Sigmoid colon (tissue), 6 donors: ENCODE measurements at regions not wholly inside any gene's neighbourhood (a gene's known extent, or its start where the extent isn't known, plus 50 kb on each side); places are given as distances from the start of the nearest gene placed in this dataset.
A peak's percentile ranks its signal among the peaks of the same experiment; 100 is the strongest.
"Not testable (repeated sequence)": the region's sequence is repeated elsewhere in the genome, so short reads cannot be mapped to it uniquely, and the experiment has no call there.

Source experiments
- DNase-seq: peaks from one replicate; pipeline ENCODE4 v3.0.0-alpha.2; 2019
- H3K27ac ChIP-seq, 4 donors: fragments of 200-600 bp; sonication (generic); one replicate each; pipeline ENCODE4 v1.5.1; 2016 to 2019; ENCODE audit warnings: mild to moderate bottlenecking in 1 of 4
- H3K27me3 ChIP-seq, 3 donors: fragments of 200-600 bp; sonication (generic); one replicate each; pipeline ENCODE4 v1.5.1; 2019; ENCODE audit warnings: mild to moderate bottlenecking in 1 of 3
- H3K36me3 ChIP-seq, 4 donors: fragments of 200-600 bp; sonication (generic); one replicate each; pipeline ENCODE4 v1.5.1; 2016 to 2019
- H3K4me1 ChIP-seq, 4 donors: fragments of 200-600 bp; sonication (generic); one replicate each; pipeline ENCODE4 v1.5.1; 2017 to 2019
- H3K4me3 ChIP-seq, 4 donors: fragments of 200-600 bp; sonication (generic); one replicate each; pipeline ENCODE4 v1.5.1; 2017 to 2019; ENCODE audit warnings: mild to moderate bottlenecking in 2 of 4, moderate library complexity in 1 of 4
- H3K9me3 ChIP-seq, 4 donors: fragments of 200-600 bp in 3 of 4; sonication (generic) in 3 of 4; one replicate each; pipeline versions ENCODE4 v1.5.1 to v1.6.1; 2013 to 2019
- CTCF ChIP-seq, 4 experiments: fragments of 450-650 bp in 3 of 4; fragments of 200-600 bp in 1 of 4; IDR thresholded peaks; one replicate each; pipeline ENCODE4 v1.5.1; 2016 to 2019; ENCODE audit warnings: antibody characterized with exemption in 4 of 4, mild to moderate bottlenecking in 3 of 4, moderate library complexity in 2 of 4
- EP300 ChIP-seq, 4 donors: sonication (generic); formaldehyde crosslinking; IDR thresholded peaks; one replicate each; pipeline ENCODE4 v1.6.1; 2017; ENCODE audit warnings: antibody characterized with exemption in 4 of 4
- POLR2A ChIP-seq, 2 donors: fragments of 450-650 bp; IDR thresholded peaks; one replicate each; pipeline ENCODE4 v1.6.1; 2016; ENCODE audit warnings: antibody characterized with exemption in 2 of 2, mild to moderate bottlenecking in 2 of 2, moderate library complexity in 2 of 2
- POLR2AphosphoS5 ChIP-seq, 4 donors: sonication (generic); formaldehyde crosslinking; IDR thresholded peaks; one replicate each; pipeline ENCODE4 v1.6.1; 2017; ENCODE audit warnings: antibody characterized with exemption in 4 of 4
- WGBS, 2 donors: extraction: QIAGEN DNeasy Blood & Tissue Kit; methylation state at CpG; one replicate each; pipeline ENCODE4 v1.1.7; 2013; 5-methylcytosine and 5-hydroxymethylcytosine counted together
- intact Hi-C: fragments of 100-400 bp; cut with DNase I; formaldehyde crosslinking; loops from one replicate; pipeline ENCODE4 v1.15.1; 2023
- donor health status: healthy with polysubstance abuse.
- donor health status: healthy.

- no peaks in the 10 kb centered on the region for H3K27me3 ChIP-seq
- 75 to 76% methylated on average over 5 of the region's 5 CpGs for WGBS, 2 donors
- peak overlapping the region in 1 of 4 donors; percentile 14 for H3K27ac ChIP-seq
- TF ChIP-seq POLR2A (IDR thresholded peaks at IDR 0.05) (no peak), POLR2AphosphoS5 (IDR thresholded peaks at IDR 0.05) (no peak), CTCF (IDR thresholded peaks at IDR 0.05) (no peak), EP300 (IDR thresholded peaks at IDR 0.05) (no peak)
- no peaks in the 10 kb centered on the region for H3K36me3 ChIP-seq
- intact Hi-C loops = no loop called here
- no peak for DNase-seq
- no peaks in the 10 kb centered on the region for H3K9me3 ChIP-seq
- peaks cover 0 to 11% (median 3%) of the 10 kb centered on the region in 4 donors for H3K4me1 ChIP-seq
- H3K4me3 ChIP-seq = no peak overlapping the region
These were observed 82.7 kb upstream of the WIPF3 start for GRCh38 chr7:29723599-29723998.

- H3K36me3 ChIP-seq, H3K9me3 ChIP-seq, H3K27me3 ChIP-seq, H3K4me3 ChIP-seq, intact Hi-C loops, H3K4me1 ChIP-seq, H3K27ac ChIP-seq, DNase-seq: not testable (repeated sequence)
- WGBS, 2 donors = 74 to 86% methylated on average over 4 of the region's 4 CpGs
These were observed 76.7 kb upstream of the WIPF3 start for GRCh38 chr7:29729534-29730165.

- Histone ChIP-seq H3K27me3 (no peaks in the 10 kb centered on the region), H3K27ac (no peak overlapping the region), H3K9me3 (no peaks in the 10 kb centered on the region), H3K4me3 (no peak overlapping the region), H3K4me1 (no peaks in the 10 kb centered on the region), H3K36me3 (no peaks in the 10 kb centered on the region)
- intact Hi-C loops = no loop called here
- TF ChIP-seq CTCF (IDR thresholded peaks at IDR 0.05) = no peak
- no peak for TF ChIP-seq EP300 (IDR thresholded peaks at IDR 0.05)
- no peak for TF ChIP-seq POLR2A (IDR thresholded peaks at IDR 0.05)
- no peak for TF ChIP-seq POLR2AphosphoS5 (IDR thresholded peaks at IDR 0.05)
- 88 to 93% methylated on average over 3 of the region's 3 CpGs for WGBS, 2 donors
- DNase-seq = no peak
These were observed 72.0 kb upstream of the WIPF3 start for GRCh38 chr7:29734246-29734731.

GRCh38 chr7:29747645-29748245 lies 58.6 kb upstream of the WIPF3 start:
- intact Hi-C loops = loop anchor here (2.0 kb wide), 1 partner anchor 173 kb away; no protein-coding TSS in a partner anchor
- H3K27me3 ChIP-seq = not testable (repeated sequence)

GRCh38 chr7:29748286-29749099 lies 57.8 kb upstream of the WIPF3 start:
- intact Hi-C loops = loop anchor here (2.0 kb wide), 1 partner anchor 172 kb away; no protein-coding TSS in a partner anchor
- Histone ChIP-seq H3K27ac (peak overlapping the region in 1 of 4 donors; percentile 57), H3K4me1 (peaks cover 0 to 12% (median 4%) of the 10 kb centered on the region in 4 donors), H3K4me3 (no peak overlapping the region), H3K36me3 (no peaks in the 10 kb centered on the region), H3K9me3 (no peaks in the 10 kb centered on the region), H3K27me3 (no peaks in the 10 kb centered on the region)
- DNase-seq = no peak
- no peak for TF ChIP-seq EP300 (IDR thresholded peaks at IDR 0.05)
- TF ChIP-seq CTCF (IDR thresholded peaks at IDR 0.05) = peak; percentile 9 to 53 (median 22)
- TF ChIP-seq POLR2A (IDR thresholded peaks at IDR 0.05) = no peak
- no peak for TF ChIP-seq POLR2AphosphoS5 (IDR thresholded peaks at IDR 0.05)
- 32 to 33% methylated on average over 3 of the region's 3 CpGs for WGBS, 2 donors

More at GRCh38 chr7:29747645-29748245, 58.6 kb upstream of the WIPF3 start:
- H3K4me1 ChIP-seq = peaks cover 0 to 12% (median 4%) of the 10 kb centered on the region in 4 donors
- 12 to 47% methylated on average over 5 of the region's 5 CpGs for WGBS, 2 donors
- H3K27ac ChIP-seq = peak overlapping the region in 1 of 4 donors; percentile 57
- not testable (repeated sequence) for DNase-seq, H3K4me3 ChIP-seq, H3K9me3 ChIP-seq, H3K36me3 ChIP-seq
